OCI-LY7 (cell line): ENCODE measurements at regions not wholly inside any gene's neighbourhood (a gene's known extent, or its start where the extent isn't known, plus 50 kb on each side); places are given as distances from the start of the nearest gene placed in this dataset.

ENCODE experiments used
- BruUV-seq: library from RNA; stranded (reverse); fragments of 400-500 nt; replicated peaks from 2 replicates; lab custom pipeline; 2021; lab: Mats Ljungman, UMichigan
- CTCF ChIA-PET: fragments of 300-600 bp; sonication (Branson Sonifier 250); formaldehyde crosslinking; loops from one replicate; lab custom pipeline; 2022; ENCODE audit warnings: antibody characterized with exemption; ENCODE audit not compliant: unreplicated experiment; lab: Charles Lee
- POLR2A ChIA-PET: fragments of 300-600 bp; sonication (Branson Sonifier 250); formaldehyde crosslinking; loops from one replicate; lab custom pipeline; 2022; ENCODE audit warnings: antibody characterized with exemption; lab: Charles Lee
- DNase-seq: peaks from one replicate; pipeline ENCODE4 v3.0.0-alpha.2; 2015; ENCODE audit warnings: low spot score
- H2AFZ ChIP-seq: fragments of 200-600 bp; sonication (generic), shearing (Covaris generic); 2 replicates; pipeline ENCODE4 v1.6.1; 2014; ENCODE audit warnings: mild to moderate bottlenecking, antibody characterized with exemption, low read length, moderate library complexity
- H3K27ac ChIP-seq: fragments of 200-600 bp; sonication (generic); 2 replicates; pipeline ENCODE4 v1.5.1; 2014; ENCODE audit warnings: mixed run types, low read depth, mild to moderate bottlenecking, moderate library complexity, low read length, inconsistent platforms; ENCODE audit not compliant: poor library complexity, severe bottlenecking
- H3K36me3 ChIP-seq: fragments of 200-600 bp; sonication (generic); 2 replicates; pipeline ENCODE4 v1.6.1; 2014; ENCODE audit warnings: mild to moderate bottlenecking, antibody characterized with exemption, low read length, moderate library complexity, mixed read lengths; ENCODE audit not compliant: insufficient read depth
- H3K4me1 ChIP-seq: fragments of 200-600 bp; sonication (generic); 2 replicates; pipeline ENCODE4 v1.5.1; 2014; ENCODE audit warnings: mild to moderate bottlenecking, low read length; ENCODE audit not compliant: insufficient read depth, poor library complexity, severe bottlenecking
- H3K4me2 ChIP-seq: fragments of 200-600 bp; sonication (generic); 2 replicates; pipeline ENCODE4 v1.6.1; 2014; ENCODE audit warnings: mild to moderate bottlenecking, low read length
- H3K4me3 ChIP-seq: fragments of 200-600 bp; sonication (generic); 2 replicates; pipeline ENCODE4 v1.5.1; 2014; ENCODE audit warnings: mild to moderate bottlenecking, low read depth, low read length; ENCODE audit not compliant: poor library complexity, severe bottlenecking
- H3K79me2 ChIP-seq: fragments of 200-600 bp; sonication (generic); 2 replicates; pipeline ENCODE4 v1.6.1; 2016; ENCODE audit warnings: low read depth, mild to moderate bottlenecking, low read length, moderate library complexity, mixed read lengths; ENCODE audit not compliant: insufficient read depth
- H3K9me2 ChIP-seq: fragments of 200-600 bp; sonication (generic); 2 replicates; pipeline ENCODE4 v1.6.1; 2016; ENCODE audit warnings: mild to moderate bottlenecking, low read length, mixed read lengths; ENCODE audit not compliant: insufficient read depth
- H3K9me3 ChIP-seq: fragments of 200-600 bp; sonication (generic); 2 replicates; pipeline ENCODE4 v1.6.1; 2014; ENCODE audit warnings: mild to moderate bottlenecking, mixed run types, low read length, mixed read lengths
- H4K20me1 ChIP-seq: fragments of 200-600 bp; sonication (generic); 2 replicates; pipeline ENCODE4 v1.6.1; 2014; ENCODE audit warnings: mild to moderate bottlenecking, antibody characterized with exemption, low read length, moderate library complexity, mixed read lengths; ENCODE audit not compliant: insufficient read depth
- EZH2phosphoT487 ChIP-seq: fragments of 200-600 bp; sonication (generic); IDR thresholded peaks from 2 replicates; pipeline ENCODE4 v1.6.1; 2018; ENCODE audit warnings: low read depth, borderline replicate concordance, mild to moderate bottlenecking, mixed run types, antibody characterized with exemption, low read length, moderate library complexity, mixed read lengths
- intact Hi-C: fragments of 100-400 bp; cut with micrococcal nuclease; formaldehyde crosslinking; loops from one replicate; pipeline ENCODE4 v1.10.0; 2022; ENCODE audit not compliant: unreplicated experiment
- TF ChIP-seq, protein P1 (sequence below): fragments of 200-600 bp; sonication (generic); conservative IDR thresholded peaks from 2 replicates; pipeline ENCODE4 v1.5.1; 2014; ENCODE audit warnings: mild to moderate bottlenecking, antibody characterized with exemption, low read length, moderate library complexity, mixed read lengths

GRCh38 chr4:188688956-188689355 is 549.7 kb downstream of the TRIML1 start:
- no peaks in the 10 kb centered on the region for H3K36me3 ChIP-seq
- H3K9me2 ChIP-seq: no peaks in the 10 kb centered on the region
- H3K79me2 ChIP-seq: no peaks in the 10 kb centered on the region
- no peaks in the 10 kb centered on the region for H3K9me3 ChIP-seq
- ChIA-PET CTCF (no interaction called here), POLR2A (no interaction called here)
- H3K4me1 ChIP-seq: no peaks in the 10 kb centered on the region
- no peaks in the 10 kb centered on the region for H4K20me1 ChIP-seq
- H3K4me2 ChIP-seq: no peak overlapping the region
- no peak for TF ChIP-seq EZH2phosphoT487
- TF ChIP-seq, protein P1, sequence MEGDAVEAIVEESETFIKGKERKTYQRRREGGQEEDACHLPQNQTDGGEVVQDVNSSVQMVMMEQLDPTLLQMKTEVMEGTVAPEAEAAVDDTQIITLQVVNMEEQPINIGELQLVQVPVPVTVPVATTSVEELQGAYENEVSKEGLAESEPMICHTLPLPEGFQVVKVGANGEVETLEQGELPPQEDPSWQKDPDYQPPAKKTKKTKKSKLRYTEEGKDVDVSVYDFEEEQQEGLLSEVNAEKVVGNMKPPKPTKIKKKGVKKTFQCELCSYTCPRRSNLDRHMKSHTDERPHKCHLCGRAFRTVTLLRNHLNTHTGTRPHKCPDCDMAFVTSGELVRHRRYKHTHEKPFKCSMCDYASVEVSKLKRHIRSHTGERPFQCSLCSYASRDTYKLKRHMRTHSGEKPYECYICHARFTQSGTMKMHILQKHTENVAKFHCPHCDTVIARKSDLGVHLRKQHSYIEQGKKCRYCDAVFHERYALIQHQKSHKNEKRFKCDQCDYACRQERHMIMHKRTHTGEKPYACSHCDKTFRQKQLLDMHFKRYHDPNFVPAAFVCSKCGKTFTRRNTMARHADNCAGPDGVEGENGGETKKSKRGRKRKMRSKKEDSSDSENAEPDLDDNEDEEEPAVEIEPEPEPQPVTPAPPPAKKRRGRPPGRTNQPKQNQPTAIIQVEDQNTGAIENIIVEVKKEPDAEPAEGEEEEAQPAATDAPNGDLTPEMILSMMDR: no peak
- BruUV-seq: no TSS peak
- H2AFZ ChIP-seq: no peak overlapping the region
- H3K27ac ChIP-seq: no peak overlapping the region
- intact Hi-C loops: no loop called here
- H3K4me3 ChIP-seq: no peak overlapping the region
- no peak for DNase-seq

DNA sequence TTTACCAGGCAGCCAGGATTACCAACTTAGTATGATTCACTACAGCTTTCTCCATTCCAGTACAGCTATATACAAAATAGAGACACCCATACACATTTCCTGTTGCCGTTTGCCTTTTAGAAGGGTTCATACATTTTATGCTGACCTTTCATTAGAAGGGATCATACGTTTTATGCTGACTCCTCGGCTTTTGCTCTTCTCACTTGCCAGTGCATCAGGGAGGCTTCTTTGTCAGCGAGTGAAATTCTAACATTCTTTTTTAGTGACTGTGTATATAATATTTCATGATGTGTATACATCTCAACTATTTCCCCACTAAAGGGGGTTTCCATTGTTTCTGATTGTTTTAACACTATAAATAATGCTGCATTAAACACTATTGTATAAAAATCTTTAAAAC is 552.6 kb downstream of the TRIML1 start:
- no peak overlapping the region for H2AFZ ChIP-seq
- no TSS peak for BruUV-seq
- no peaks in the 10 kb centered on the region for H3K9me3 ChIP-seq
- no peaks in the 10 kb centered on the region for H3K9me2 ChIP-seq
- H3K36me3 ChIP-seq: no peaks in the 10 kb centered on the region
- H3K4me2 ChIP-seq: no peak overlapping the region
- DNase-seq: no peak
- no peaks in the 10 kb centered on the region for H3K79me2 ChIP-seq
- no peaks in the 10 kb centered on the region for H3K4me1 ChIP-seq
- ChIA-PET CTCF (no interaction called here), POLR2A (interaction anchor here (0.8 kb wide), 1 partner anchor 20 kb away, joined by 3 read pairs; no protein-coding TSS in a partner anchor)
- H3K4me3 ChIP-seq: no peak overlapping the region
- TF ChIP-seq, protein P1: no peak
- TF ChIP-seq EZH2phosphoT487: no peak
- no peaks in the 10 kb centered on the region for H4K20me1 ChIP-seq
- H3K27ac ChIP-seq: no peak overlapping the region
- intact Hi-C loops: no loop called here

DNA sequence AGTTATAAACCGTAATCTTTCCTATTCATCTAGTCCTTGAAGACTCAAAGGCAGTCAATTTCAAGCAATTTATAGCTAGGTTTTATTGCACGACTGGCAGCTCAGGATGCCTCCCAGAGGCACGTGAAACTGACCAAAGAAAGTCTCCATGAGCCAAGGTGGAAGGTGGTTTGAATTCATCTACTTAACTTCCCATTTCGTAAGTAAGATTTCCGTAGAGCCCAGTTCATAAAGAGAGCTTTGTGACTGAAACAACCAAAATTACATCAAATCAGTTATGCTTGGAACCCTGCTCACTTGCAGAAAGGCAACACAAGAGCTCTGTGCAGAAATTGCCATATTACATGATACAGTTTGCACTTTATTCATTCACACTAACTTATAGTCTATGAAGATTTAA is 556.0 kb downstream of the TRIML1 start:
- no peak overlapping the region for H3K27ac ChIP-seq
- no TSS peak for BruUV-seq
- no peaks in the 10 kb centered on the region for H3K4me1 ChIP-seq
- no peaks in the 10 kb centered on the region for H3K36me3 ChIP-seq
- TF ChIP-seq, protein P1: no peak
- TF ChIP-seq EZH2phosphoT487: no peak
- no peaks in the 10 kb centered on the region for H3K9me2 ChIP-seq
- no peak overlapping the region for H2AFZ ChIP-seq
- H4K20me1 ChIP-seq: no peaks in the 10 kb centered on the region
- no peak for DNase-seq
- ChIA-PET POLR2A (interaction anchor here (0.7 kb wide), 1 partner anchor 818 kb away, joined by 3 read pairs; no protein-coding TSS in a partner anchor), CTCF (no interaction called here)
- intact Hi-C loops: no loop called here
- H3K4me3 ChIP-seq: no peak overlapping the region
- no peaks in the 10 kb centered on the region for H3K79me2 ChIP-seq
- H3K4me2 ChIP-seq: no peak overlapping the region
- no peaks in the 10 kb centered on the region for H3K9me3 ChIP-seq
